ENCODE measurements at regions not wholly inside any gene's neighbourhood (a gene's known extent, or its start where the extent isn't known, plus 50 kb on each side); places are given as distances from the start of the nearest gene placed in this dataset.

GRCh38 chr2:234247453-234248180, 197.1 kb downstream of the SPP2 start:
- in situ Hi-C loops (cut with HindIII; ENCODE audit: low pct_ligation_motif_present, low pct_unique_long_range_greater_than_20kb, low sequenced_read_pairs), result no loop called here

GRCh38 chr2:234245945-234246344, 195.4 kb downstream of the SPP2 start:
- DNase-seq, result peak; percentile 96
- in situ Hi-C loops (cut with HindIII; ENCODE audit: low pct_ligation_motif_present, low pct_unique_long_range_greater_than_20kb, low sequenced_read_pairs), result no loop called here

More at GRCh38 chr2:234247453-234248180, 197.1 kb downstream of the SPP2 start:
- no peak for DNase-seq

GRCh38 chr2:234243871-234244565, 193.5 kb downstream of the SPP2 start:
- peak; percentile 73 for DNase-seq
- in situ Hi-C loops (cut with HindIII; ENCODE audit: low pct_ligation_motif_present, low pct_unique_long_range_greater_than_20kb, low sequenced_read_pairs), result no loop called here

GRCh38 chr2:234242459-234242836, 191.9 kb downstream of the SPP2 start:
- no peak for DNase-seq
- in situ Hi-C loops (cut with HindIII; ENCODE audit: low pct_ligation_motif_present, low pct_unique_long_range_greater_than_20kb, low sequenced_read_pairs), result no loop called here

- DNase-seq, result peak; percentile 100
- in situ Hi-C loops (cut with HindIII; ENCODE audit: low pct_ligation_motif_present, low pct_unique_long_range_greater_than_20kb, low sequenced_read_pairs), result no loop called here
Observed at GRCh38 chr2:234241656-234242458, 191.4 kb downstream of the SPP2 start.

- in situ Hi-C loops (cut with HindIII; ENCODE audit: low pct_ligation_motif_present, low pct_unique_long_range_greater_than_20kb, low sequenced_read_pairs), result no loop called here
- DNase-seq, result peak; percentile 61
Observed at GRCh38 chr2:234240917-234241316, 190.4 kb downstream of the SPP2 start.

- no peak for DNase-seq
- in situ Hi-C loops (cut with HindIII; ENCODE audit: low pct_ligation_motif_present, low pct_unique_long_range_greater_than_20kb, low sequenced_read_pairs), result no loop called here
Observed at GRCh38 chr2:234235191-234235590, 184.7 kb downstream of the SPP2 start.

- DNase-seq, result no peak
- in situ Hi-C loops (cut with HindIII; ENCODE audit: low pct_ligation_motif_present, low pct_unique_long_range_greater_than_20kb, low sequenced_read_pairs), result no loop called here
Observed at GRCh38 chr2:234231460-234231859, 181.0 kb downstream of the SPP2 start.

- in situ Hi-C loops (cut with HindIII; ENCODE audit: low pct_ligation_motif_present, low pct_unique_long_range_greater_than_20kb, low sequenced_read_pairs), result no loop called here
Observed at GRCh38 chr2:234219046-234219310, 168.5 kb downstream of the SPP2 start.

GRCh38 chr2:234218266-234219045, 168.0 kb downstream of the SPP2 start:
- in situ Hi-C loops (cut with HindIII; ENCODE audit: low pct_ligation_motif_present, low pct_unique_long_range_greater_than_20kb, low sequenced_read_pairs), result no loop called here

More at GRCh38 chr2:234219046-234219310, 168.5 kb downstream of the SPP2 start:
- no peak for DNase-seq

GRCh38 chr2:234212534-234212933, 162.0 kb downstream of the SPP2 start:
- in situ Hi-C loops (cut with HindIII; ENCODE audit: low pct_ligation_motif_present, low pct_unique_long_range_greater_than_20kb, low sequenced_read_pairs), result no loop called here
- no peak for DNase-seq

More at GRCh38 chr2:234218266-234219045, 168.0 kb downstream of the SPP2 start:
- peak; percentile 54 for DNase-seq

- DNase-seq, result peak; percentile 17
- in situ Hi-C loops (cut with HindIII; ENCODE audit: low pct_ligation_motif_present, low pct_unique_long_range_greater_than_20kb, low sequenced_read_pairs), result no loop called here
Observed at GRCh38 chr2:234211797-234212196, 161.3 kb downstream of the SPP2 start.

- in situ Hi-C loops (cut with HindIII; ENCODE audit: low pct_ligation_motif_present, low pct_unique_long_range_greater_than_20kb, low sequenced_read_pairs), result no loop called here
- no peak for DNase-seq
Observed at GRCh38 chr2:234206738-234207137, 156.2 kb downstream of the SPP2 start.

GRCh38 chr2:234204480-234204879, 154.0 kb downstream of the SPP2 start:
- in situ Hi-C loops (cut with HindIII; ENCODE audit: low pct_ligation_motif_present, low pct_unique_long_range_greater_than_20kb, low sequenced_read_pairs), result no loop called here
- DNase-seq, result peak; percentile 91

GRCh38 chr2:234203135-234203984, 152.9 kb downstream of the SPP2 start:
- peak; percentile 95 for DNase-seq
- in situ Hi-C loops (cut with HindIII; ENCODE audit: low pct_ligation_motif_present, low pct_unique_long_range_greater_than_20kb, low sequenced_read_pairs), result no loop called here

GRCh38 chr2:234202601-234203000, 152.1 kb downstream of the SPP2 start:
- in situ Hi-C loops (cut with HindIII; ENCODE audit: low pct_ligation_motif_present, low pct_unique_long_range_greater_than_20kb, low sequenced_read_pairs), result no loop called here
- DNase-seq, result no peak

GRCh38 chr2:234199996-234200395, 149.5 kb downstream of the SPP2 start:
- in situ Hi-C loops (cut with HindIII; ENCODE audit: low pct_ligation_motif_present, low pct_unique_long_range_greater_than_20kb, low sequenced_read_pairs), result no loop called here
- no peak for DNase-seq

- DNase-seq, result no peak
- in situ Hi-C loops (cut with HindIII; ENCODE audit: low pct_ligation_motif_present, low pct_unique_long_range_greater_than_20kb, low sequenced_read_pairs), result no loop called here
Observed at GRCh38 chr2:234198976-234199375, 148.5 kb downstream of the SPP2 start.
